PC-9 (cell line): ENCODE measurements at regions not wholly inside any gene's neighbourhood (a gene's known extent, or its start where the extent isn't known, plus 50 kb on each side); places are given as distances from the start of the nearest gene placed in this dataset.

Experiments used
- BruUV-seq: library from RNA; stranded (reverse); fragments of 400-500 nt; replicated peaks from 2 replicates; lab custom pipeline; 2021; lab: Mats Ljungman, UMichigan
- CTCF ChIA-PET: fragments of 300-600 bp; sonication (Branson Sonifier 250); formaldehyde crosslinking; loops from one replicate; lab custom pipeline; 2022; ENCODE audit warnings: antibody characterized with exemption; lab: Charles Lee
- POLR2A ChIA-PET: fragments of 300-600 bp; sonication (Branson Sonifier 250); formaldehyde crosslinking; loops from one replicate; lab custom pipeline; 2022; ENCODE audit warnings: antibody characterized with exemption; ENCODE audit not compliant: unreplicated experiment; lab: Charles Lee
- DNase-seq, 2 experiments: peaks; one replicate each; pipeline versions ENCODE4 v3.0.0 to v3.0.0-alpha.2; 2015 to 2022; ENCODE audit warnings: mixed read lengths in 1 of 2
- H2AFZ ChIP-seq: fragments of 200-600 bp; sonication (generic); 2 replicates; pipeline ENCODE4 v1.8.1; 2017; ENCODE audit warnings: antibody characterized with exemption
- H3F3A ChIP-seq: fragments of 200-600 bp; sonication (generic); 2 replicates; pipeline ENCODE4 v1.8.1; 2017; ENCODE audit warnings: antibody characterized with exemption, mild to moderate bottlenecking, low read depth; ENCODE audit not compliant: insufficient read depth
- H3K27ac ChIP-seq: fragments of 200-600 bp; sonication (generic); 2 replicates; pipeline ENCODE4 v1.6.1; 2016; ENCODE audit warnings: mixed run types
- H3K27me3 ChIP-seq: fragments of 200-600 bp; sonication (generic); 2 replicates; pipeline ENCODE4 v1.6.1; 2016; ENCODE audit warnings: low read depth, mixed run types; ENCODE audit not compliant: insufficient read depth
- H3K36me3 ChIP-seq: fragments of 200-600 bp; sonication (generic); 2 replicates; pipeline ENCODE4 v1.6.1; 2016; ENCODE audit warnings: low read depth, mixed run types
- H3K4me1 ChIP-seq: fragments of 200-600 bp; sonication (generic); replicated peaks from 2 replicates; pipeline ENCODE4 v1.6.1; 2016; ENCODE audit warnings: mixed run types; ENCODE audit not compliant: insufficient read depth
- H3K4me2 ChIP-seq: fragments of 200-600 bp; sonication (generic); 2 replicates; pipeline ENCODE4 v1.6.1; 2017; ENCODE audit warnings: mixed run types
- H3K4me3 ChIP-seq: fragments of 200-600 bp; sonication (generic); 2 replicates; pipeline ENCODE4 v1.6.1; 2016; ENCODE audit warnings: mixed run types
- H3K79me2 ChIP-seq: fragments of 200-600 bp; sonication (generic); 2 replicates; pipeline ENCODE4 v1.6.1; 2017; ENCODE audit warnings: low read depth, mixed run types
- H3K9me2 ChIP-seq: fragments of 200-600 bp; sonication (generic); 2 replicates; pipeline ENCODE4 v1.8.1; 2017; ENCODE audit warnings: mild to moderate bottlenecking; ENCODE audit not compliant: insufficient read depth
- H3K9me3 ChIP-seq: fragments of 200-600 bp; sonication (generic); 2 replicates; pipeline ENCODE4 v1.8.1; 2016; ENCODE audit warnings: low read depth; ENCODE audit not compliant: insufficient read depth
- H4K20me1 ChIP-seq: fragments of 200-600 bp; sonication (generic); 2 replicates; pipeline ENCODE4 v1.8.1; 2017; ENCODE audit not compliant: insufficient read depth
- EZH2 ChIP-seq: fragments of 200-600 bp; sonication (generic); IDR thresholded peaks from 2 replicates; pipeline ENCODE4 v1.8.0; 2017; ENCODE audit warnings: antibody characterized with exemption, low read depth
- intact Hi-C: fragments of 100-400 bp; cut with micrococcal nuclease; formaldehyde crosslinking; loops from one replicate; pipeline ENCODE4 v1.10.0; 2022; ENCODE audit not compliant: unreplicated experiment
- TF ChIP-seq, protein P1 (sequence below): fragments of 200-600 bp; sonication (generic); conservative IDR thresholded peaks from 2 replicates; pipeline ENCODE4 v1.6.1; 2017; ENCODE audit warnings: mixed run types, antibody characterized with exemption, mild to moderate bottlenecking, moderate library complexity

DNA sequence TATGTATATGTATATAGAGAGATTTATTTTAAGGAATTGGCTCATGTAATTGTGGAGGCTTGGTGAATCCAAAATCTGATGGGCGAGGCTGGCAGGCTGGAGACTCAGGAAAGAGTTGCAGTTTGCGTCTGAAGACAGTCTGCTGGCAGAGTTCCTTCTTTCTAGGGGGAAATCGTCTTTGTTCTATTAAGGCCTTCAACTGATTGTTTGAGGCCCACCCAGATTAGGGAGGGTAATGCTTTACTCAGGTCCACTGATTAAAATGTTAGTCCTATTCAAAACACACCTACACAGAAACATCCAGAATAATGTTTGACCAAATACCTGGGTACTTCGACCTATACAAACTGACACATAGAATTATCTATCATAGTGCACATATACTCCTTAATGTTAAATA, 149.5 kb downstream of the NAA11 start:
- H2AFZ ChIP-seq: no peak overlapping the region
- no peaks in the 10 kb centered on the region for H3K36me3 ChIP-seq
- intact Hi-C loops: no loop called here
- no peak overlapping the region for H3K4me3 ChIP-seq
- ChIA-PET POLR2A (no interaction called here), CTCF (no interaction called here)
- H4K20me1 ChIP-seq: no peaks in the 10 kb centered on the region
- DNase-seq: no peak
- H3F3A ChIP-seq: no peaks in the 10 kb centered on the region
- no peak overlapping the region for H3K4me2 ChIP-seq
- no peak for TF ChIP-seq EZH2
- TF ChIP-seq, protein P1, sequence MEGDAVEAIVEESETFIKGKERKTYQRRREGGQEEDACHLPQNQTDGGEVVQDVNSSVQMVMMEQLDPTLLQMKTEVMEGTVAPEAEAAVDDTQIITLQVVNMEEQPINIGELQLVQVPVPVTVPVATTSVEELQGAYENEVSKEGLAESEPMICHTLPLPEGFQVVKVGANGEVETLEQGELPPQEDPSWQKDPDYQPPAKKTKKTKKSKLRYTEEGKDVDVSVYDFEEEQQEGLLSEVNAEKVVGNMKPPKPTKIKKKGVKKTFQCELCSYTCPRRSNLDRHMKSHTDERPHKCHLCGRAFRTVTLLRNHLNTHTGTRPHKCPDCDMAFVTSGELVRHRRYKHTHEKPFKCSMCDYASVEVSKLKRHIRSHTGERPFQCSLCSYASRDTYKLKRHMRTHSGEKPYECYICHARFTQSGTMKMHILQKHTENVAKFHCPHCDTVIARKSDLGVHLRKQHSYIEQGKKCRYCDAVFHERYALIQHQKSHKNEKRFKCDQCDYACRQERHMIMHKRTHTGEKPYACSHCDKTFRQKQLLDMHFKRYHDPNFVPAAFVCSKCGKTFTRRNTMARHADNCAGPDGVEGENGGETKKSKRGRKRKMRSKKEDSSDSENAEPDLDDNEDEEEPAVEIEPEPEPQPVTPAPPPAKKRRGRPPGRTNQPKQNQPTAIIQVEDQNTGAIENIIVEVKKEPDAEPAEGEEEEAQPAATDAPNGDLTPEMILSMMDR: no peak
- no peaks in the 10 kb centered on the region for H3K4me1 ChIP-seq
- BruUV-seq: no TSS peak
- H3K79me2 ChIP-seq: no peaks in the 10 kb centered on the region
- H3K27ac ChIP-seq: no peak overlapping the region
- H3K9me3 ChIP-seq: no peaks in the 10 kb centered on the region
- H3K27me3 ChIP-seq: no peaks in the 10 kb centered on the region
- no peaks in the 10 kb centered on the region for H3K9me2 ChIP-seq

DNA sequence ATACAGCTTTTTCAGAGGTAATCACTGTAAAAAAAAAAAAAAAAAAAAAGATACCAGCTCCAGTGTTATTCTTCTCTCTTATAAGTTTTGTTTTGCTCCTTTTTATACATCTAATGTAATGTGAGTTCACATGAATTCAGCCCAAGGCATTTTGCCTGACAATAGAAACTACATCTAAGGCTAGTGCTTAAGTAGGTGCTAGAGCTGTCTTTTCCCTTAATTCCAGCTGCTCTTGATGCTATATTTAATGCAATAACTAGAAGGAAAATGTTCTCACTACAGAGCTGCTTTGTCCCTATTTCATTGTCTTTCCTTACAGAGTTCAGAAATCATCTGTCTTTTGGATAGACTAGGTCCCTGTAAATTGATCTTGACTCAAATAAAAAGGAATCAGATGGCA, 150.1 kb downstream of the NAA11 start:
- CTCF ChIA-PET: no interaction called here

DNA sequence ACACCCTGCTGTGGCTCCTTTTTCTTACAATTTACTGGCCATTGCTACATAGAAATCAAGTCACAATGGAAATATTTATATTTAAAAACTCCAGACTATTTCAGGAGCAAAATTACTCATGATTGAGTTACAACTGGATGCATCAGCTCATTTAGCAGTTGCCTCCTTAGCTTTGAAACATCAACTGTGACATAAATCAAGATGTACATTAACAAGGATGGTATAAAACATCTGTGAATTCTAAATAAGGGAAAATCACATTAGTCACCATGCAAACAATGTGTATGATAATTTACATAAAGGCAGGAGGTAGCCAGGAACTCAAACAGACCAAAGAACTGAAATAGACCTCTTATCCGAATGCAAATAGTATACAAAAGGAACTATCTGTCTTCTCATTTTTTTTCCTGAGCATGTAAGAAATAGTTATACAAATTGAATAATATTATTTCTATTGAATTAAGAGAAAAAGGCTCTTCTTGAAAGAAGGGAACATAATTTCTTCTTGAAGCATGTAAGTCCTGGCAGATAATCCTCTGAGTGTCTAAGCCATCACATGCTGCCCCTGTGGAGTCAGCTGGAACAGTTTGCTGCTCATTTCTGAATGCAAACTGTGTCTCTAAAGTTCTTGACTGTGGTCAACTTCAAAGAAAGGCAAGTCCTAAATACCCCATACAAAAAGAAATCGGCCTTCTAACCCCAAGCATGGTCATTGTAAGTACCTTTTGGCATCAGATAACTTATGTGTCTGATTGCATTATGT, 151.2 kb downstream of the NAA11 start:
- no peak overlapping the region for H3K4me2 ChIP-seq
- H3K9me3 ChIP-seq: no peaks in the 10 kb centered on the region
- H3K9me2 ChIP-seq: no peaks in the 10 kb centered on the region
- ChIA-PET POLR2A (no interaction called here), CTCF (no interaction called here)
- H4K20me1 ChIP-seq: no peaks in the 10 kb centered on the region
- no peak for DNase-seq
- no peaks in the 10 kb centered on the region for H3K79me2 ChIP-seq
- no peaks in the 10 kb centered on the region for H3F3A ChIP-seq
- H3K27ac ChIP-seq: no peak overlapping the region
- intact Hi-C loops: no loop called here
- no peak for TF ChIP-seq EZH2
- H3K27me3 ChIP-seq: no peaks in the 10 kb centered on the region
- BruUV-seq: no TSS peak
- H3K4me3 ChIP-seq: no peak overlapping the region
- H2AFZ ChIP-seq: no peak overlapping the region
- no peaks in the 10 kb centered on the region for H3K4me1 ChIP-seq
- H3K36me3 ChIP-seq: no peaks in the 10 kb centered on the region

More for the DNA sequence above, 150.1 kb downstream of the NAA11 start:
- BruUV-seq: no TSS peak
- Histone ChIP-seq H3K4me2 (no peak overlapping the region), H4K20me1 (no peaks in the 10 kb centered on the region), H3K27ac (no peak overlapping the region), H3K9me3 (no peaks in the 10 kb centered on the region), H3K9me2 (no peaks in the 10 kb centered on the region), H3K79me2 (no peaks in the 10 kb centered on the region), H3K36me3 (no peaks in the 10 kb centered on the region), H3K4me3 (no peak overlapping the region), H2AFZ (no peak overlapping the region), H3K27me3 (no peaks in the 10 kb centered on the region), H3F3A (no peaks in the 10 kb centered on the region), H3K4me1 (no peaks in the 10 kb centered on the region)
- intact Hi-C loops: no loop called here
- TF ChIP-seq EZH2: no peak
- TF ChIP-seq, protein P1: no peak
- POLR2A ChIA-PET: no interaction called here
- DNase-seq: no peak

DNA sequence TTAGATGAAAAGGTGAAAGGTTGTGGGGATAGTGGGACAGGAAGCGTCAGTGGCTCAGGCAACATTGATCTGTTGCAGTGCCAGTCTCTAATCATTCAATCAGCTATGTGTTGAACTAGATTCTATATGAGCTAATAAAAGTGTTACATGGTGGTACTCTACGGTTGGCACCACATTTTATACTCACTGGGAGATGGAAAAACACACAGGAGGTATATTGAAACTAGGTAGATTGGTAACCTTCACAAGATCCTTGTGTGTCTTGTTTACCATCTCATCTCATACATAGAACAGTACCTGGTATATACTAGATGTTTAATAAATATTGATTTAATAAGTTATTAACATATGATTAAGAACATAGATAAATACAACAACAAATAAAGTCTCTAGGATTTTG, 152.7 kb downstream of the NAA11 start:
- TF ChIP-seq, protein P1: no peak
- TF ChIP-seq EZH2: no peak
- H3F3A ChIP-seq: no peaks in the 10 kb centered on the region
- ChIA-PET CTCF (no interaction called here), POLR2A (no interaction called here)
- H3K36me3 ChIP-seq: no peaks in the 10 kb centered on the region
- H3K27me3 ChIP-seq: no peaks in the 10 kb centered on the region
- H2AFZ ChIP-seq: no peak overlapping the region
- no peaks in the 10 kb centered on the region for H3K9me3 ChIP-seq
- no peaks in the 10 kb centered on the region for H4K20me1 ChIP-seq
- no peak overlapping the region for H3K4me2 ChIP-seq
- H3K4me1 ChIP-seq: no peaks in the 10 kb centered on the region
- H3K27ac ChIP-seq: no peak overlapping the region
- intact Hi-C loops: no loop called here
- H3K9me2 ChIP-seq: no peaks in the 10 kb centered on the region
- no peak for DNase-seq
- H3K79me2 ChIP-seq: no peaks in the 10 kb centered on the region
- no TSS peak for BruUV-seq
- H3K4me3 ChIP-seq: no peak overlapping the region
